Activated B cell treated with CpG ODN at 0.5 μM for 24 hours (primary cell): ENCODE measurements at regions not wholly inside any gene's neighbourhood (a gene's known extent, or its start where the extent isn't known, plus 50 kb on each side); places are given as distances from the start of the nearest gene placed in this dataset.

ENCODE experiments used
- ATAC-seq: fragments of 200-7000 bp; cut with Tn5 transposase; one replicate; pipeline ENCODE4 v1.10.0; 2021; ENCODE audit warnings: low read depth, mild to moderate bottlenecking, moderate library complexity
- CTCF ChIA-PET: fragments of 350-600 bp; sonication (Branson Sonifier 250); formaldehyde crosslinking; loops from one replicate; lab custom pipeline; 2021; ENCODE audit warnings: antibody characterized with exemption; lab: Charles Lee
- POLR2A ChIA-PET: fragments of 350-600 bp; sonication (Branson Sonifier 250); formaldehyde crosslinking; loops from one replicate; lab custom pipeline; 2021; ENCODE audit warnings: antibody characterized with exemption; lab: Charles Lee
- DNase-seq: peaks from one replicate; pipeline ENCODE4 v3.0.0; 2022
- H3K27ac Mint-ChIP-seq: one replicate; pipeline ENCODE4 v1.8.0; 2020; ENCODE audit warnings: mixed read lengths
- H3K27me3 Mint-ChIP-seq: one replicate; pipeline ENCODE4 v1.8.0; 2021; ENCODE audit warnings: mixed read lengths
- H3K36me3 Mint-ChIP-seq: one replicate; pipeline ENCODE4 v1.8.0; 2021; ENCODE audit warnings: low read depth, mixed read lengths
- H3K4me1 Mint-ChIP-seq: one replicate; pipeline ENCODE4 v1.8.0; 2021; ENCODE audit warnings: mixed read lengths
- H3K4me3 Mint-ChIP-seq: one replicate; pipeline ENCODE4 v1.8.0; 2020; ENCODE audit warnings: mild to moderate bottlenecking, mixed read lengths
- H3K9me3 Mint-ChIP-seq: one replicate; pipeline ENCODE4 v1.8.0; 2020; ENCODE audit warnings: mixed read lengths
- CTCF ChIP-seq: fragments of 200-600 bp; IDR thresholded peaks from one replicate; pipeline ENCODE4 v1.8.0; 2022; ENCODE audit warnings: antibody characterized with exemption, mild to moderate bottlenecking
- intact Hi-C: fragments of 100-400 bp; cut with micrococcal nuclease; formaldehyde crosslinking; loops from one replicate; pipeline ENCODE4 v1.15.1; 2024

- ATAC-seq (no peak), DNase-seq (no peak)
- intact Hi-C loops, result no loop called here
- CTCF ChIA-PET, result no interaction called here
- TF ChIP-seq CTCF, result no peak
- Mint-ChIP-seq H3K27ac (no peak overlapping the region), H3K36me3 (no peaks in the 10 kb centered on the region), H3K4me1 (peaks cover 5% of the 10 kb centered on the region), H3K27me3 (peaks cover 19% of the 10 kb centered on the region), H3K4me3 (no peak overlapping the region), H3K9me3 (no peaks in the 10 kb centered on the region)
- POLR2A ChIA-PET, result no interaction called here
These were observed 156.7 kb upstream of the DIO3 start for GRCh38 chr14:101404426-101405170.

GRCh38 chr14:101405171-101405883, 156.0 kb upstream of the DIO3 start:
- ATAC-seq (no peak), DNase-seq (no peak)
- H3K4me1 Mint-ChIP-seq, result peaks cover 5% of the 10 kb centered on the region
- H3K27me3 Mint-ChIP-seq, result peaks cover 17% of the 10 kb centered on the region
- TF ChIP-seq CTCF, result no peak
- POLR2A ChIA-PET, result no interaction called here
- H3K27ac Mint-ChIP-seq, result no peak overlapping the region
- intact Hi-C loops, result no loop called here
- CTCF ChIA-PET, result no interaction called here
- no peaks in the 10 kb centered on the region for H3K36me3 Mint-ChIP-seq
- no peak overlapping the region for H3K4me3 Mint-ChIP-seq
- no peaks in the 10 kb centered on the region for H3K9me3 Mint-ChIP-seq

DNA sequence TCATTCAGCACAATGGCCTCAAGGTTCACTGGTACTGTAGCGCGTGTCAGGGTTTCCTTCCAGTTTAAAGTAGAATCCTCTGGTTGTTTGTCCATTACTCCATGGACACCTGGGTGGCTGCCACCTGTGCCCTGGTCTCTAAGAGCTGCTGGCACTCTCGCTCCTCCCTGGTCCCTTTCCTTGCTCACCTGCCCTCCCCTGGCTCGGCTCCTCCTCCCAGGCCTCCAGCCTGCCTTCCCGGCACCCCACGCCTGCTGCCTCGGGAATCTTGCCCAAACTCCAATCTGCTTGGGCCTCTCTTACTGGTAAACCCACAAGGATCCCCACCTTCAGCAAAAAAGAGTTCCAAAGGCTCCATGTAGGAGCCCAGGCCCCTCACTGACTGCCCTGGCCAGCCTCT, 154.4 kb upstream of the DIO3 start:
- CTCF ChIA-PET, result no interaction called here
- Mint-ChIP-seq H3K36me3 (no peaks in the 10 kb centered on the region), H3K4me1 (peaks cover 2% of the 10 kb centered on the region), H3K9me3 (no peaks in the 10 kb centered on the region), H3K27ac (no peak overlapping the region), H3K4me3 (no peak overlapping the region), H3K27me3 (peaks cover 9% of the 10 kb centered on the region)
- POLR2A ChIA-PET, result no interaction called here
- TF ChIP-seq CTCF, result no peak
- no peak for ATAC-seq
- intact Hi-C loops, result no loop called here
- DNase-seq, result no peak

GRCh38 chr14:101407328-101407727, 154.0 kb upstream of the DIO3 start:
- intact Hi-C loops, result no loop called here
- DNase-seq, result no peak
- H3K36me3 Mint-ChIP-seq, result no peaks in the 10 kb centered on the region
- no peak for ATAC-seq
- no peak for TF ChIP-seq CTCF
- CTCF ChIA-PET, result no interaction called here
- no peak overlapping the region for H3K4me3 Mint-ChIP-seq
- H3K27ac Mint-ChIP-seq, result no peak overlapping the region
- H3K27me3 Mint-ChIP-seq, result peaks cover 9% of the 10 kb centered on the region
- H3K4me1 Mint-ChIP-seq, result peaks cover 2% of the 10 kb centered on the region
- POLR2A ChIA-PET, result no interaction called here
- H3K9me3 Mint-ChIP-seq, result no peaks in the 10 kb centered on the region

DNA sequence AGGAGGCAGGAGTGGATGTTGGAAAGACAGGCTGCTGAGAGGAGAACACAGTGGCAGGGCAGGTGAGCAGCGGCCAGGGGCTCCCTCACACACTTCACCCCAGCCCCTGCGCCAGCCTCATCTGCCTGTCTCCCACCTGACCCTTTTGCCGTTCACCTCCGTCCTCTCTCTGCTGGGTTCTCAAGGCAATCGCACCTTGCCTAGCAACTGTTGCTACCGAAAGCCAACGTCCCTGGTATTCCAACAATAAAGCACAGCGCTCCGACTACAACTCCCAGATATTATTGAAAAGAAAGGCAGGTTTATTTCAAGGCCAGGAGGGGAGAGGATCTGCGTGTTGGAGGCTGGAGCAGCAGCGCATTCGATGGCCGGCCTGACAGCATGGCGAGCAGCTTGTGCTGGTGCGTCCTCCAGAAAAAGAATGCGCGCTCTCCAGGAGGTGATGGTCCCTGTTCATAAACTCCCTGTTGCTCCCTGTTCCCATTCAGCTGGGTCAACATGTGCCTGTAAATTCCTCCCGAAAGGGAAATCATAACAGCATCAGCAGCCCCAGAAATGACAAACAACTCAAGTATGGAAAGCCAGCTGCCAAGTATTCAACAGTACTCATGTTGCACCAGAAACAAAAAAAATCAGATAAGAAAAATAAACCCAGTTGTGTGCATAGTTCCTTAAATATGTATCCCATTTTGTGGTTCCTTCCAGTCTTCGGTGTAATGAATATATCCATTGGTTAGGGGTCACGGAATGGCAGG, 153.0 kb upstream of the DIO3 start:
- CTCF ChIA-PET, result no interaction called here
- TF ChIP-seq CTCF, result no peak
- no peaks in the 10 kb centered on the region for H3K36me3 Mint-ChIP-seq
- H3K4me3 Mint-ChIP-seq, result no peak overlapping the region
- H3K27me3 Mint-ChIP-seq, result peaks cover 6% of the 10 kb centered on the region
- peaks cover 2% of the 10 kb centered on the region for H3K4me1 Mint-ChIP-seq
- no peak for ATAC-seq
- no peak for DNase-seq
- intact Hi-C loops, result no loop called here
- H3K9me3 Mint-ChIP-seq, result no peaks in the 10 kb centered on the region
- POLR2A ChIA-PET, result no interaction called here
- H3K27ac Mint-ChIP-seq, result no peak overlapping the region
